Fibroblast of pulmonary artery (primary cell): ENCODE measurements at regions not wholly inside any gene's neighbourhood (a gene's known extent, or its start where the extent isn't known, plus 50 kb on each side); places are given as distances from the start of the nearest gene placed in this dataset.
A peak's percentile ranks its signal among the peaks of the same experiment; 100 is the strongest.

ENCODE experiments used
- DNase-seq: peaks from one replicate; pipeline ENCODE4 v3.0.0-alpha.2; 2010; ENCODE audit warnings: low read depth
- H3K4me3 ChIP-seq: replicated peaks from 2 replicates; pipeline ENCODE4 v1.5.1; 2011; ENCODE audit warnings: low read depth, mild to moderate bottlenecking, control low read depth, low read length, moderate library complexity
- CTCF ChIP-seq: IDR thresholded peaks from 2 replicates; pipeline ENCODE4 v1.5.1; 2011; ENCODE audit warnings: mild to moderate bottlenecking, control low read depth, low read length, inconsistent platforms; ENCODE audit errors: missing control alignments

- TF ChIP-seq CTCF, result no peak
- H3K4me3 ChIP-seq, result no peak overlapping the region
- DNase-seq, result no peak
Measured at GRCh38 chr9:91043056-91043810, 241.6 kb downstream of the SYK start.

- H3K4me3 ChIP-seq, result no peak overlapping the region
- no peak for DNase-seq
- no peak for TF ChIP-seq CTCF
Measured at GRCh38 chr9:91043811-91044175, 242.2 kb downstream of the SYK start.

- no peak for DNase-seq
- TF ChIP-seq CTCF, result no peak
- no peak overlapping the region for H3K4me3 ChIP-seq
Measured at GRCh38 chr9:91044354-91044753, 242.7 kb downstream of the SYK start.

- no peak for TF ChIP-seq CTCF
- no peak for DNase-seq
- H3K4me3 ChIP-seq, result no peak overlapping the region
Measured at GRCh38 chr9:91045041-91045440, 243.4 kb downstream of the SYK start.

GRCh38 chr9:91047529-91047928 is 245.9 kb downstream of the SYK start:
- no peak for TF ChIP-seq CTCF
- H3K4me3 ChIP-seq, result no peak overlapping the region
- DNase-seq, result no peak

GRCh38 chr9:91047993-91048607 is 246.5 kb downstream of the SYK start:
- DNase-seq, result peak; percentile 76
- TF ChIP-seq CTCF, result no peak
- no peak overlapping the region for H3K4me3 ChIP-seq

- no peak for TF ChIP-seq CTCF
- DNase-seq, result no peak
- no peak overlapping the region for H3K4me3 ChIP-seq
Measured at GRCh38 chr9:91048749-91049148, 247.1 kb downstream of the SYK start.
